Activated naive CD8-positive, alpha-beta T cell treated with anti-CD3 and anti-CD28 coated beads, Interleukin-2, amount 50 U/mL, for 24 hours (primary cell): ENCODE measurements at regions not wholly inside any gene's neighbourhood (a gene's known extent, or its start where the extent isn't known, plus 50 kb on each side); places are given as distances from the start of the nearest gene placed in this dataset.

Experiments used
- ATAC-seq: fragments of 150-1000 bp; cut with Tn5 transposase; one replicate; pipeline ENCODE4 v1.10.0; 2021
- DNase-seq: peaks from one replicate; pipeline ENCODE4 v3.0.0; 2021
- H3K27ac Mint-ChIP-seq: one replicate; pipeline ENCODE4 v1.8.0; 2021; ENCODE audit warnings: mild to moderate bottlenecking, mixed read lengths
- H3K27me3 Mint-ChIP-seq: one replicate; pipeline ENCODE4 v1.8.0; 2021; ENCODE audit warnings: mixed read lengths
- H3K36me3 Mint-ChIP-seq: one replicate; pipeline ENCODE4 v1.8.0; 2021; ENCODE audit warnings: low read depth, mixed read lengths
- H3K4me1 Mint-ChIP-seq: one replicate; pipeline ENCODE4 v1.8.0; 2021; ENCODE audit warnings: mixed read lengths
- H3K4me3 Mint-ChIP-seq: one replicate; pipeline ENCODE4 v1.8.0; 2021; ENCODE audit warnings: mild to moderate bottlenecking, moderate library complexity, mixed read lengths
- H3K9me3 Mint-ChIP-seq: one replicate; pipeline ENCODE4 v1.8.0; 2021; ENCODE audit warnings: mixed read lengths

GRCh38 chr1:177383715-177384114 is 213.0 kb downstream of the BRINP2 start:
- Mint-ChIP-seq H3K27ac (no peak overlapping the region), H3K4me3 (no peak overlapping the region), H3K36me3 (no peaks in the 10 kb centered on the region), H3K9me3 (peaks cover 20% of the 10 kb centered on the region), H3K4me1 (no peaks in the 10 kb centered on the region), H3K27me3 (no peaks in the 10 kb centered on the region)
- DNase-seq (no peak), ATAC-seq (no peak)

GRCh38 chr1:177377866-177378265 is 207.1 kb downstream of the BRINP2 start:
- ATAC-seq (no peak), DNase-seq (no peak)
- no peaks in the 10 kb centered on the region for H3K36me3 Mint-ChIP-seq
- peaks cover 21% of the 10 kb centered on the region for H3K9me3 Mint-ChIP-seq
- H3K27me3 Mint-ChIP-seq = no peaks in the 10 kb centered on the region
- no peak overlapping the region for H3K4me3 Mint-ChIP-seq
- H3K27ac Mint-ChIP-seq = no peak overlapping the region
- H3K4me1 Mint-ChIP-seq = no peaks in the 10 kb centered on the region

GRCh38 chr1:177368255-177368654 is 197.5 kb downstream of the BRINP2 start:
- Mint-ChIP-seq H3K27ac (no peak overlapping the region), H3K4me3 (no peak overlapping the region), H3K9me3 (peaks cover 3% of the 10 kb centered on the region), H3K27me3 (no peaks in the 10 kb centered on the region), H3K36me3 (peaks cover 1% of the 10 kb centered on the region), H3K4me1 (no peaks in the 10 kb centered on the region)
- DNase-seq = no peak
- ATAC-seq = no peak

- Mint-ChIP-seq H3K4me3 (no peak overlapping the region), H3K4me1 (no peaks in the 10 kb centered on the region), H3K9me3 (peaks cover 3% of the 10 kb centered on the region), H3K27ac (no peak overlapping the region), H3K27me3 (no peaks in the 10 kb centered on the region), H3K36me3 (no peaks in the 10 kb centered on the region)
- ATAC-seq (no peak), DNase-seq (no peak)
Measured at GRCh38 chr1:177366091-177366490, 195.3 kb downstream of the BRINP2 start.

GRCh38 chr1:177360791-177361190 is 190.0 kb downstream of the BRINP2 start:
- Mint-ChIP-seq H3K27me3 (no peaks in the 10 kb centered on the region), H3K4me3 (no peak overlapping the region), H3K4me1 (no peaks in the 10 kb centered on the region), H3K27ac (no peak overlapping the region), H3K36me3 (no peaks in the 10 kb centered on the region), H3K9me3 (no peaks in the 10 kb centered on the region)
- no peak for DNase-seq
- ATAC-seq = no peak

GRCh38 chr1:177356674-177357435 is 186.1 kb downstream of the BRINP2 start:
- H3K36me3 Mint-ChIP-seq = no peaks in the 10 kb centered on the region
- H3K27me3 Mint-ChIP-seq = no peaks in the 10 kb centered on the region
- H3K9me3 Mint-ChIP-seq = no peaks in the 10 kb centered on the region
- no peaks in the 10 kb centered on the region for H3K4me1 Mint-ChIP-seq
- DNase-seq (no peak), ATAC-seq (no peak)
- no peak overlapping the region for H3K4me3 Mint-ChIP-seq
- H3K27ac Mint-ChIP-seq = no peak overlapping the region

- no peak for DNase-seq
- no peaks in the 10 kb centered on the region for H3K36me3 Mint-ChIP-seq
Measured at GRCh38 chr1:177355575-177355974, 184.8 kb downstream of the BRINP2 start.

GRCh38 chr1:177354247-177354646 is 183.5 kb downstream of the BRINP2 start:
- Mint-ChIP-seq H3K4me1 (no peaks in the 10 kb centered on the region), H3K36me3 (no peaks in the 10 kb centered on the region), H3K27ac (no peak overlapping the region), H3K27me3 (no peaks in the 10 kb centered on the region), H3K9me3 (no peaks in the 10 kb centered on the region), H3K4me3 (no peak overlapping the region)
- DNase-seq = no peak
- no peak for ATAC-seq

More at GRCh38 chr1:177355575-177355974, 184.8 kb downstream of the BRINP2 start:
- Mint-ChIP-seq H3K4me3 (no peak overlapping the region), H3K27me3 (no peaks in the 10 kb centered on the region), H3K4me1 (no peaks in the 10 kb centered on the region), H3K27ac (no peak overlapping the region), H3K9me3 (no peaks in the 10 kb centered on the region)
- ATAC-seq = no peak

- Mint-ChIP-seq H3K36me3 (no peaks in the 10 kb centered on the region), H3K27ac (no peak overlapping the region), H3K4me1 (no peaks in the 10 kb centered on the region), H3K4me3 (no peak overlapping the region), H3K9me3 (no peaks in the 10 kb centered on the region), H3K27me3 (no peaks in the 10 kb centered on the region)
- ATAC-seq = no peak
- no peak for DNase-seq
Measured at GRCh38 chr1:177351361-177352108, 180.8 kb downstream of the BRINP2 start.

- no peaks in the 10 kb centered on the region for H3K9me3 Mint-ChIP-seq
- no peaks in the 10 kb centered on the region for H3K4me1 Mint-ChIP-seq
- no peak for ATAC-seq
- H3K4me3 Mint-ChIP-seq = no peak overlapping the region
- no peaks in the 10 kb centered on the region for H3K27me3 Mint-ChIP-seq
- H3K27ac Mint-ChIP-seq = no peak overlapping the region
- no peaks in the 10 kb centered on the region for H3K36me3 Mint-ChIP-seq
- no peak for DNase-seq
Measured at GRCh38 chr1:177346790-177347359, 176.1 kb downstream of the BRINP2 start.

- Mint-ChIP-seq H3K9me3 (no peaks in the 10 kb centered on the region), H3K4me1 (no peaks in the 10 kb centered on the region), H3K27me3 (no peaks in the 10 kb centered on the region), H3K36me3 (no peaks in the 10 kb centered on the region), H3K4me3 (no peak overlapping the region), H3K27ac (no peak overlapping the region)
- DNase-seq = no peak
- ATAC-seq = no peak
Measured at GRCh38 chr1:177343445-177343844, 172.7 kb downstream of the BRINP2 start.

- DNase-seq (no peak), ATAC-seq (no peak)
- Mint-ChIP-seq H3K36me3 (no peaks in the 10 kb centered on the region), H3K27me3 (no peaks in the 10 kb centered on the region), H3K27ac (no peak overlapping the region), H3K4me1 (no peaks in the 10 kb centered on the region), H3K9me3 (no peaks in the 10 kb centered on the region), H3K4me3 (no peak overlapping the region)
Measured at GRCh38 chr1:177341773-177342172, 171.0 kb downstream of the BRINP2 start.

- no peak for DNase-seq
Measured at GRCh38 chr1:177340601-177341067, 169.9 kb downstream of the BRINP2 start.

GRCh38 chr1:177338376-177338775 is 167.6 kb downstream of the BRINP2 start:
- DNase-seq = no peak
- Mint-ChIP-seq H3K27ac (no peak overlapping the region), H3K4me3 (no peak overlapping the region)

More at GRCh38 chr1:177340601-177341067, 169.9 kb downstream of the BRINP2 start:
- Mint-ChIP-seq H3K27me3 (no peaks in the 10 kb centered on the region), H3K4me1 (no peaks in the 10 kb centered on the region), H3K36me3 (no peaks in the 10 kb centered on the region), H3K4me3 (no peak overlapping the region), H3K27ac (no peak overlapping the region), H3K9me3 (no peaks in the 10 kb centered on the region)
- ATAC-seq = no peak

GRCh38 chr1:177334903-177335302 is 164.1 kb downstream of the BRINP2 start:
- H3K4me3 Mint-ChIP-seq = no peak overlapping the region
- ATAC-seq = no peak
- no peak overlapping the region for H3K27ac Mint-ChIP-seq

More at GRCh38 chr1:177338376-177338775, 167.6 kb downstream of the BRINP2 start:
- H3K4me1 Mint-ChIP-seq = no peaks in the 10 kb centered on the region
- ATAC-seq = no peak
- no peaks in the 10 kb centered on the region for H3K27me3 Mint-ChIP-seq
- no peaks in the 10 kb centered on the region for H3K36me3 Mint-ChIP-seq
- H3K9me3 Mint-ChIP-seq = no peaks in the 10 kb centered on the region

More at GRCh38 chr1:177334903-177335302, 164.1 kb downstream of the BRINP2 start:
- no peak for DNase-seq
- H3K36me3 Mint-ChIP-seq = no peaks in the 10 kb centered on the region
- H3K4me1 Mint-ChIP-seq = no peaks in the 10 kb centered on the region
- no peaks in the 10 kb centered on the region for H3K27me3 Mint-ChIP-seq
- H3K9me3 Mint-ChIP-seq = peaks cover 8% of the 10 kb centered on the region
